ENCODE measurements at regions not wholly inside any gene's neighbourhood (a gene's known extent, or its start where the extent isn't known, plus 50 kb on each side); places are given as distances from the start of the nearest gene placed in this dataset.

DNA sequence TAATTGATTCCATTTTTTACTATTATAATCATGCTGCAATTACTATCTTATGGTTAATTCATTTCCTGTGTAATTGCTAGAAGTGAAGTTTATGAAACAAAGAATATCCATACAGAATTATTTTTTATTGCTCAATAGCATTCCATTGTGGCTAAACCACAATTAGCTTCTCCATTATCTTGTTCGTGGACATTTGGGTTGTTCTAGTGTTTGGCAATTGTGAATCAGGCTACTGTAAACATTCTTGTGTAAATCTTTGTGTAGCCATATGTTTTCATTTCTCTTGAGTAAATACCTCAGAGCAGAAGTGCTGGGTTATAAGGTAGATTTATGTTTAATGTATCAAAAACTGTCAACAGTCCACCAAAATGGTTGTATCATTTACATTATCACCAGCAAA, 341.1 kb downstream of the MAT2B start:
- peaks cover 0 to 4% of the 10 kb centered on the region in 2 donors for H3K9me3 ChIP-seq (replicated peaks in 1 of 2; ENCODE audit: control insufficient read depth in 1 of 2, insufficient read depth in 1 of 2, low read length in 2 of 2)
- H2AFZ ChIP-seq (ENCODE audit: insufficient read depth, low read depth, low read length, poor library complexity, severe bottlenecking): no peak overlapping the region

GRCh38 chr5:163855754-163856153, 350.3 kb downstream of the MAT2B start:
- Histone ChIP-seq H3K9ac (ENCODE audit: insufficient read depth, low read length, poor library complexity, severe bottlenecking) (no peak overlapping the region), H3K4me1 (ENCODE audit: control insufficient read depth in 1 of 2, insufficient read depth in 2 of 2, low read length in 2 of 2) (no peaks in the 10 kb centered on the region), H3K4me2 (replicated peaks; ENCODE audit: extremely low read depth, low read length, poor library complexity, severe bottlenecking) (no peak overlapping the region), H3K79me2 (ENCODE audit: insufficient read depth, low read length) (no peaks in the 10 kb centered on the region), H3K4me3 (replicated peaks in 1 of 3; ENCODE audit: low read depth in 2 of 3, low read length in 3 of 3) (no peak overlapping the region), H3K9me3 (replicated peaks in 1 of 2; ENCODE audit: control insufficient read depth in 1 of 2, insufficient read depth in 1 of 2, low read length in 2 of 2) (peaks cover 8 to 28% of the 10 kb centered on the region in 2 donors), H2AFZ (ENCODE audit: insufficient read depth, low read depth, low read length, poor library complexity, severe bottlenecking) (no peak overlapping the region), H3K36me3 (replicated peaks in 1 of 2; ENCODE audit: control insufficient read depth in 1 of 2, insufficient read depth in 2 of 2, low read length in 2 of 2) (no peaks in the 10 kb centered on the region), H4K20me1 (ENCODE audit: insufficient read depth, low read length) (no peaks in the 10 kb centered on the region), H3K27ac (ENCODE audit: low read depth in 1 of 2, low read length in 2 of 2) (no peak overlapping the region), H3K27me3 (ENCODE audit: control insufficient read depth in 2 of 2, insufficient read depth in 2 of 2, low read length in 2 of 2) (no peaks in the 10 kb centered on the region)
- Mint-ChIP-seq H3K4me3 (no peak overlapping the region), H3K9me3 (peaks cover 15 to 47% (median 40%) of the 10 kb centered on the region in 7 donors), H3K27ac (no peak overlapping the region), H3K36me3 (no peaks in the 10 kb centered on the region), H3K27me3 (ENCODE audit: low read depth in 3 of 3) (no peaks in the 10 kb centered on the region), H3K4me1 (no peaks in the 10 kb centered on the region)
- no CpG with 5 or more reads among the region's 1 CpG for WGBS (ENCODE audit: insufficient coverage)
- DNase-seq: no peak
- no peak for TF ChIP-seq CTCF (IDR thresholded peaks at IDR 0.05)
- intact Hi-C loops (cut with micrococcal nuclease): no loop called here

More for the DNA sequence above, 341.1 kb downstream of the MAT2B start:
- H3K27me3 ChIP-seq (ENCODE audit: control insufficient read depth in 2 of 2, insufficient read depth in 2 of 2, low read length in 2 of 2): no peaks in the 10 kb centered on the region
- no peaks in the 10 kb centered on the region for H3K4me1 ChIP-seq (ENCODE audit: control insufficient read depth in 1 of 2, insufficient read depth in 2 of 2, low read length in 2 of 2)
- intact Hi-C loops (cut with micrococcal nuclease): no loop called here
- peaks cover 0 to 4% (median under 1%) of the 10 kb centered on the region in 7 donors for H3K9me3 Mint-ChIP-seq
- no peaks in the 10 kb centered on the region for H3K36me3 ChIP-seq (replicated peaks in 1 of 2; ENCODE audit: control insufficient read depth in 1 of 2, insufficient read depth in 2 of 2, low read length in 2 of 2)
- no peaks in the 10 kb centered on the region for H3K27me3 Mint-ChIP-seq (ENCODE audit: low read depth in 3 of 3)
- no peak overlapping the region for H3K9ac ChIP-seq (ENCODE audit: insufficient read depth, low read length, poor library complexity, severe bottlenecking)
- H3K79me2 ChIP-seq (ENCODE audit: insufficient read depth, low read length): no peaks in the 10 kb centered on the region
- no peak overlapping the region for H3K4me3 Mint-ChIP-seq
- no peak overlapping the region for H3K27ac Mint-ChIP-seq
- no peaks in the 10 kb centered on the region for H4K20me1 ChIP-seq (ENCODE audit: insufficient read depth, low read length)
- H3K36me3 Mint-ChIP-seq: no peaks in the 10 kb centered on the region
- H3K4me3 ChIP-seq (replicated peaks in 1 of 3; ENCODE audit: low read depth in 2 of 3, low read length in 3 of 3): no peak overlapping the region
- no peaks in the 10 kb centered on the region for H3K4me1 Mint-ChIP-seq
- TF ChIP-seq CTCF (IDR thresholded peaks at IDR 0.05): no peak
- no CpG with 5 or more reads among the region's 1 CpG for WGBS (ENCODE audit: insufficient coverage)
- H3K4me2 ChIP-seq (replicated peaks; ENCODE audit: extremely low read depth, low read length, poor library complexity, severe bottlenecking): no peak overlapping the region
- DNase-seq: no peak
- no peak overlapping the region for H3K27ac ChIP-seq (ENCODE audit: low read depth in 1 of 2, low read length in 2 of 2)

Data from CD14-positive monocyte (primary cell).